Endothelial cell of umbilical vein (primary cell): ENCODE measurements at regions not wholly inside any gene's neighbourhood (a gene's known extent, or its start where the extent isn't known, plus 50 kb on each side); places are given as distances from the start of the nearest gene placed in this dataset.

Experiments
- BruUV-seq: library from RNA; stranded (reverse); fragments of 400-500 nt; replicated peaks from 2 replicates; lab custom pipeline; 2021; lab: Mats Ljungman, UMichigan
- CTCF ChIA-PET: fragments of 300-600, 350-600 bp; sonication (Branson Sonifier 250); formaldehyde crosslinking; loops from one replicate; lab custom pipeline; 2021; ENCODE audit warnings: antibody characterized with exemption, inconsistent platforms; lab: Charles Lee
- POLR2A ChIA-PET: fragments of 300-600, 350-600 bp; sonication (Branson Sonifier 250); formaldehyde crosslinking; loops from one replicate; lab custom pipeline; 2021; ENCODE audit warnings: antibody characterized with exemption, inconsistent platforms; lab: Charles Lee
- DNase-seq: peaks from one replicate; pipeline ENCODE4 v3.0.0-alpha.2; 2011; ENCODE audit warnings: low read depth, low spot score
- FAIRE-seq: peaks from 2 replicates; lab custom pipeline; 2011; peaks lifted over from hg19 to GRCh38; lab: Jason Lieb, UNC
- H2AFZ ChIP-seq: 2 replicates; pipeline ENCODE4 v1.6.0; 2012; ENCODE audit warnings: low read depth, low read length, control low read depth, inconsistent platforms
- H3K27ac ChIP-seq: 2 replicates; pipeline ENCODE4 v1.5.1; 2011; ENCODE audit warnings: low read depth, mild to moderate bottlenecking, control low read depth, low read length, moderate library complexity; ENCODE audit not compliant: insufficient read depth
- H3K27me3 ChIP-seq, 2 experiments: 2 replicates each; pipeline versions ENCODE4 v1.6.0 to v1.6.1; 2011; ENCODE audit warnings: low read length in 2 of 2, mixed read lengths in 1 of 2; ENCODE audit not compliant: control insufficient read depth in 2 of 2, insufficient read depth in 2 of 2
- H3K36me3 ChIP-seq, 2 experiments: 2 replicates in 1 of 2; 3 replicates in 1 of 2; pipeline ENCODE4 v1.5.1; 2011; ENCODE audit warnings: low read length in 2 of 2, mild to moderate bottlenecking in 1 of 2, moderate library complexity in 1 of 2; ENCODE audit not compliant: control insufficient read depth in 2 of 2, insufficient read depth in 2 of 2; ENCODE audit errors: extremely low read depth in 1 of 2
- H3K4me1 ChIP-seq: 3 replicates; pipeline ENCODE4 v1.5.1; 2011; ENCODE audit warnings: mild to moderate bottlenecking, low read length; ENCODE audit not compliant: control insufficient read depth, insufficient read depth; ENCODE audit errors: extremely low read depth
- H3K4me2 ChIP-seq: 2 replicates; pipeline ENCODE4 v1.6.1; 2011; ENCODE audit warnings: low read length, control low read depth, mixed read lengths; ENCODE audit not compliant: insufficient read depth
- H3K4me3 ChIP-seq, 3 experiments: fragments of 200-600 bp in 1 of 3; sonication (generic), shearing (Covaris generic) in 1 of 3; replicated peaks in 1 of 3; 2 replicates each; pipeline ENCODE4 v1.5.1; 2011 to 2016; ENCODE audit warnings: control low read depth in 3 of 3, low read length in 3 of 3, mild to moderate bottlenecking in 2 of 3, inconsistent platforms in 1 of 3, low read depth in 1 of 3, moderate library complexity in 1 of 3; ENCODE audit not compliant: insufficient read depth in 1 of 3
- H3K79me2 ChIP-seq: 2 replicates; pipeline ENCODE4 v1.6.0; 2012; ENCODE audit warnings: low read length, inconsistent platforms; ENCODE audit not compliant: control insufficient read depth, insufficient read depth
- H3K9ac ChIP-seq: replicated peaks from 2 replicates; pipeline ENCODE3; 2011; ENCODE audit warnings: low read length, control low read depth; ENCODE audit not compliant: insufficient read depth; ENCODE audit errors: extremely low read depth
- H3K9me1 ChIP-seq: replicated peaks from 3 replicates; pipeline ENCODE4 v1.6.0; 2011; ENCODE audit warnings: mild to moderate bottlenecking, low read length; ENCODE audit not compliant: control insufficient read depth, insufficient read depth; ENCODE audit errors: extremely low read depth
- H3K9me3 ChIP-seq: replicated peaks from 2 replicates; pipeline ENCODE4 v1.5.1; 2012; ENCODE audit warnings: low read length, inconsistent platforms; ENCODE audit not compliant: control insufficient read depth, insufficient read depth
- H4K20me1 ChIP-seq: replicated peaks from 2 replicates; pipeline ENCODE3; 2011; ENCODE audit warnings: mild to moderate bottlenecking, low read length; ENCODE audit not compliant: control insufficient read depth, insufficient read depth; ENCODE audit errors: extremely low read depth
- EZH2 ChIP-seq: IDR thresholded peaks from 2 replicates; pipeline ENCODE4 v1.6.1; 2012; ENCODE audit warnings: borderline replicate concordance, low read depth, mild to moderate bottlenecking, moderate library complexity, low read length, inconsistent platforms; ENCODE audit not compliant: severe bottlenecking
- FOS ChIP-seq: IDR thresholded peaks from 2 replicates; pipeline ENCODE4 v1.6.1; 2011; ENCODE audit warnings: mild to moderate bottlenecking, low read length, moderate library complexity, borderline replicate concordance; ENCODE audit not compliant: insufficient read depth
- GATA2 ChIP-seq: IDR thresholded peaks from 2 replicates; pipeline ENCODE4 v1.7.0; 2011; ENCODE audit warnings: low read depth, mild to moderate bottlenecking, moderate library complexity, mixed read lengths, low read length; ENCODE audit not compliant: insufficient read length, insufficient read depth
- JUN ChIP-seq: IDR thresholded peaks from 2 replicates; pipeline ENCODE4 v1.6.1; 2011; ENCODE audit warnings: borderline replicate concordance, low read depth; ENCODE audit not compliant: insufficient read length, insufficient read depth
- MYC ChIP-seq: IDR thresholded peaks from one replicate; pipeline ENCODE4 v1.6.1; 2011; ENCODE audit warnings: mild to moderate bottlenecking, low read depth, low read length
- POLR2A ChIP-seq: IDR thresholded peaks from 2 replicates; pipeline ENCODE4 v1.6.1; 2012; ENCODE audit warnings: low read depth, mild to moderate bottlenecking, control low read depth, low read length
- POLR2AphosphoS5 ChIP-seq: IDR thresholded peaks from 2 replicates; pipeline ENCODE4 v1.6.1; 2012; ENCODE audit warnings: low read depth, mild to moderate bottlenecking, control low read depth, low read length, moderate library complexity; ENCODE audit not compliant: insufficient read depth
- dilution Hi-C: fragments of 300-500 bp; cut with MboI; formaldehyde crosslinking; loops from one replicate; pipeline ENCODE4 v1.15.0; 2019; ENCODE audit warnings: low sequenced_read_pairs; ENCODE audit not compliant: extremely low pct_ligation_motif_present
- intact Hi-C: fragments of 100-400 bp; cut with micrococcal nuclease; formaldehyde crosslinking; loops from one replicate; pipeline ENCODE4 v1.10.0; 2022
- TF ChIP-seq, protein P1 (sequence below): IDR thresholded peaks from 2 replicates; pipeline ENCODE4 v1.6.1; 2011; ENCODE audit not compliant: insufficient read depth, insufficient read length
- TF ChIP-seq, protein P2 (sequence below), 2 donors: IDR thresholded peaks; 1 replicate in 1 of 2; 2 replicates in 1 of 2; pipeline ENCODE4 v1.5.1; 2011; ENCODE audit warnings: low read length in 2 of 2, mild to moderate bottlenecking in 2 of 2, moderate library complexity in 2 of 2, control low read depth in 1 of 2, inconsistent platforms in 1 of 2, low read depth in 1 of 2; ENCODE audit not compliant: insufficient read depth in 1 of 2; ENCODE audit errors: extremely low read depth in 1 of 2

DNA sequence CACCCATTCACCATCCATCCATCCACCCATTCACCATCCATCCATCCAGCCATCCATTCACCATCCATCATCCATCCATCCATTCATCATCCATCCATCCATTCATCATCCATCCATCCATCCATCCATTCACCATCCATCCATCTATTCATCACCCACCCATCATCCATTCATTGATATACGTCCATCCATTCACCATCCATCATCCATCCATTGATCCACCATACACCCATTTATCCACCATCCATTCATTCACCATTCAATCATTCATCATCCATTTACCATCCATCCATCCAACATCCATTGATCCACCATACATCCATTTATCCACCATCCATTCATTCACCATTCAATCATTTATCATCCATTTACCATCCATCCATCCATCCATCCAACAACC is 111.7 kb downstream of the ABCC12 start:
- no peaks in the 10 kb centered on the region for H3K4me1 ChIP-seq
- no peak overlapping the region for H3K4me2 ChIP-seq
- no TSS peak for BruUV-seq
- ChIA-PET CTCF (no interaction called here), POLR2A (no interaction called here)
- TF ChIP-seq, protein P1, sequence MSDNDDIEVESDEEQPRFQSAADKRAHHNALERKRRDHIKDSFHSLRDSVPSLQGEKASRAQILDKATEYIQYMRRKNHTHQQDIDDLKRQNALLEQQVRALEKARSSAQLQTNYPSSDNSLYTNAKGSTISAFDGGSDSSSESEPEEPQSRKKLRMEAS = no peak
- TF ChIP-seq POLR2AphosphoS5 (no peak), FOS (no peak), EZH2 (no peak), GATA2 (no peak), POLR2A (no peak), JUN (no peak), MYC (no peak)
- TF ChIP-seq, protein P2, sequence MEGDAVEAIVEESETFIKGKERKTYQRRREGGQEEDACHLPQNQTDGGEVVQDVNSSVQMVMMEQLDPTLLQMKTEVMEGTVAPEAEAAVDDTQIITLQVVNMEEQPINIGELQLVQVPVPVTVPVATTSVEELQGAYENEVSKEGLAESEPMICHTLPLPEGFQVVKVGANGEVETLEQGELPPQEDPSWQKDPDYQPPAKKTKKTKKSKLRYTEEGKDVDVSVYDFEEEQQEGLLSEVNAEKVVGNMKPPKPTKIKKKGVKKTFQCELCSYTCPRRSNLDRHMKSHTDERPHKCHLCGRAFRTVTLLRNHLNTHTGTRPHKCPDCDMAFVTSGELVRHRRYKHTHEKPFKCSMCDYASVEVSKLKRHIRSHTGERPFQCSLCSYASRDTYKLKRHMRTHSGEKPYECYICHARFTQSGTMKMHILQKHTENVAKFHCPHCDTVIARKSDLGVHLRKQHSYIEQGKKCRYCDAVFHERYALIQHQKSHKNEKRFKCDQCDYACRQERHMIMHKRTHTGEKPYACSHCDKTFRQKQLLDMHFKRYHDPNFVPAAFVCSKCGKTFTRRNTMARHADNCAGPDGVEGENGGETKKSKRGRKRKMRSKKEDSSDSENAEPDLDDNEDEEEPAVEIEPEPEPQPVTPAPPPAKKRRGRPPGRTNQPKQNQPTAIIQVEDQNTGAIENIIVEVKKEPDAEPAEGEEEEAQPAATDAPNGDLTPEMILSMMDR (IDR thresholded peaks at IDR 0.05; ENCODE audit: extremely low read depth in 1 of 2, insufficient read depth in 1 of 2, low read depth in 1 of 2, low read length in 2 of 2) = no peak
- H3K36me3 ChIP-seq = no peaks in the 10 kb centered on the region
- DNase-seq (no peak), FAIRE-seq (no peak)
- H3K27ac ChIP-seq = no peak overlapping the region
- dilution Hi-C loops (no loop called here), intact Hi-C loops (no loop called here)
- H3K9me3 ChIP-seq = no peaks in the 10 kb centered on the region
- no peaks in the 10 kb centered on the region for H3K27me3 ChIP-seq
- H3K4me3 ChIP-seq = no peak overlapping the region
- no peaks in the 10 kb centered on the region for H3K79me2 ChIP-seq
- no peaks in the 10 kb centered on the region for H4K20me1 ChIP-seq
- H2AFZ ChIP-seq = no peak overlapping the region
- no peaks in the 10 kb centered on the region for H3K9me1 ChIP-seq
- no peak overlapping the region for H3K9ac ChIP-seq
